ENCODE measurements at regions not wholly inside any gene's neighbourhood (a gene's known extent, or its start where the extent isn't known, plus 50 kb on each side); places are given as distances from the start of the nearest gene placed in this dataset.

DNA sequence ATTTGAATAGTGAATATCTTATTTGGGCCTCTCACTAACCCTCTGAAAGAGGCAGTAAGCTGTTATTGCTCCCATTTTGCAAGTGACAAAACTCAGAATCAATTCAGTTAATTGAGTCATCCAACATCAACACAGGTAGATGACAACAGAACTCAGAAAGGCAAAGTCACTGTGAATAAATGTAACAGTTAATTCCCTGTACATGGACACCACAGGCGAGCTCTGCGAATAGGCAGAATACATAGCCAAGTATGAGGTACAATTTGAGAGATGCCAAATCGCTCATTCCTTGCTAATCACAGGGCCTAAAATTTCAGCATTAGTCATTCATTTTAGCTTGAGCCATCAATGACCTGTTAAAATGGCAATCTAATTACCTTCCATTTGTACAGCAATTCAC is 52.6 kb upstream of the HECTD2 start:
- ATAC-seq (ENCODE audit: insufficient read depth, low read depth) (no peak), DNase-seq (no peak)
- Histone ChIP-seq H2AFZ (ENCODE audit: low read depth, low read length) (no peak overlapping the region), H3K9ac (ENCODE audit: low read depth, low read length) (no peak overlapping the region), H3K27ac (ENCODE audit: low read length) (no peak overlapping the region), H3K27me3 (ENCODE audit: insufficient read depth, low read length, poor library complexity) (peaks cover 11% of the 10 kb centered on the region), H3K4me1 (ENCODE audit: insufficient read depth, low read length) (no peaks in the 10 kb centered on the region), H3K79me2 (ENCODE audit: insufficient read depth, low read length) (no peaks in the 10 kb centered on the region), H3K9me3 (ENCODE audit: insufficient read depth, low read length, severe bottlenecking) (no peaks in the 10 kb centered on the region), H4K20me1 (ENCODE audit: insufficient read depth, low read length) (no peaks in the 10 kb centered on the region), H3K36me3 (ENCODE audit: insufficient read depth, low read length) (no peaks in the 10 kb centered on the region), H3K4me3 (ENCODE audit: low read depth in 1 of 2, low read length in 2 of 2) (no peak overlapping the region), H3K4me2 (ENCODE audit: insufficient read depth, low read length) (no peak overlapping the region)
- TF ChIP-seq EZH2 (IDR thresholded peaks at IDR 0.05; ENCODE audit: borderline replicate concordance, low read depth, low read length, severe bottlenecking) = no peak
- TF ChIP-seq, protein P1, sequence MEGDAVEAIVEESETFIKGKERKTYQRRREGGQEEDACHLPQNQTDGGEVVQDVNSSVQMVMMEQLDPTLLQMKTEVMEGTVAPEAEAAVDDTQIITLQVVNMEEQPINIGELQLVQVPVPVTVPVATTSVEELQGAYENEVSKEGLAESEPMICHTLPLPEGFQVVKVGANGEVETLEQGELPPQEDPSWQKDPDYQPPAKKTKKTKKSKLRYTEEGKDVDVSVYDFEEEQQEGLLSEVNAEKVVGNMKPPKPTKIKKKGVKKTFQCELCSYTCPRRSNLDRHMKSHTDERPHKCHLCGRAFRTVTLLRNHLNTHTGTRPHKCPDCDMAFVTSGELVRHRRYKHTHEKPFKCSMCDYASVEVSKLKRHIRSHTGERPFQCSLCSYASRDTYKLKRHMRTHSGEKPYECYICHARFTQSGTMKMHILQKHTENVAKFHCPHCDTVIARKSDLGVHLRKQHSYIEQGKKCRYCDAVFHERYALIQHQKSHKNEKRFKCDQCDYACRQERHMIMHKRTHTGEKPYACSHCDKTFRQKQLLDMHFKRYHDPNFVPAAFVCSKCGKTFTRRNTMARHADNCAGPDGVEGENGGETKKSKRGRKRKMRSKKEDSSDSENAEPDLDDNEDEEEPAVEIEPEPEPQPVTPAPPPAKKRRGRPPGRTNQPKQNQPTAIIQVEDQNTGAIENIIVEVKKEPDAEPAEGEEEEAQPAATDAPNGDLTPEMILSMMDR (IDR thresholded peaks at IDR 0.05; ENCODE audit: borderline replicate concordance, extremely low read depth, low read length, poor library complexity, severe bottlenecking) = no peak
